Mesendoderm (in vitro differentiated cells): ENCODE measurements at regions not wholly inside any gene's neighbourhood (a gene's known extent, or its start where the extent isn't known, plus 50 kb on each side); places are given as distances from the start of the nearest gene placed in this dataset.
A peak's percentile ranks its signal among the peaks of the same experiment; 100 is the strongest.

Source experiments
- DNase-seq: peaks from one replicate; pipeline ENCODE4 v3.0.0; 2013
- H2AK5ac ChIP-seq: 2 replicates; pipeline ENCODE4 v1.6.1; 2013; ENCODE audit warnings: low read length, inconsistent platforms
- H2BK120ac ChIP-seq: 2 replicates; pipeline ENCODE4 v1.6.1; 2013; ENCODE audit warnings: low read depth, mild to moderate bottlenecking, low read length, moderate library complexity, mixed read lengths
- H2BK15ac ChIP-seq: replicated peaks from 2 replicates; pipeline ENCODE4 v1.6.1; 2013; ENCODE audit warnings: low read depth, mild to moderate bottlenecking, moderate library complexity
- H2BK5ac ChIP-seq: 2 replicates; pipeline ENCODE4 v1.6.1; 2013; ENCODE audit warnings: low read length, inconsistent platforms
- H3K18ac ChIP-seq: 2 replicates; pipeline ENCODE4 v1.6.1; 2013; ENCODE audit warnings: mild to moderate bottlenecking, low read length, mixed read lengths
- H3K23ac ChIP-seq: one replicate; pipeline ENCODE4 v1.6.1; 2013; ENCODE audit warnings: low read length
- H3K27ac ChIP-seq: 2 replicates; pipeline ENCODE4 v1.5.1; 2013; ENCODE audit warnings: low read depth, mild to moderate bottlenecking, inconsistent platforms, low read length, moderate library complexity
- H3K27me3 ChIP-seq: 2 replicates; pipeline ENCODE4 v1.6.1; 2013; ENCODE audit warnings: low read length, control low read depth, mild to moderate bottlenecking, inconsistent platforms; ENCODE audit not compliant: insufficient read depth, poor library complexity
- H3K36me3 ChIP-seq: 2 replicates; pipeline ENCODE4 v1.6.1; 2013; ENCODE audit warnings: low read length, inconsistent platforms; ENCODE audit not compliant: control insufficient read depth, insufficient read depth
- H3K4ac ChIP-seq: one replicate; pipeline ENCODE4 v1.6.1; 2013; ENCODE audit warnings: low read depth, mild to moderate bottlenecking, low read length, moderate library complexity
- H3K4me1 ChIP-seq: 2 replicates; pipeline ENCODE4 v1.6.1; 2013; ENCODE audit warnings: low read depth, low read length, inconsistent platforms; ENCODE audit not compliant: control insufficient read depth
- H3K4me2 ChIP-seq: 2 replicates; pipeline ENCODE4 v1.6.1; 2013; ENCODE audit warnings: low read length
- H3K4me3 ChIP-seq: 2 replicates; pipeline ENCODE4 v1.5.1; 2013; ENCODE audit warnings: mild to moderate bottlenecking, low read length
- H3K56ac ChIP-seq: one replicate; pipeline ENCODE4 v1.6.1; 2013; ENCODE audit warnings: low read length
- H3K79me1 ChIP-seq: 2 replicates; pipeline ENCODE4 v1.6.1; 2013; ENCODE audit warnings: low read length, inconsistent platforms
- H3K79me2 ChIP-seq: 2 replicates; pipeline ENCODE4 v1.6.1; 2013; ENCODE audit warnings: mild to moderate bottlenecking, low read length; ENCODE audit not compliant: control insufficient read depth, insufficient read depth
- H3K9ac ChIP-seq: 2 replicates; pipeline ENCODE4 v1.6.1; 2013; ENCODE audit warnings: low read length, inconsistent platforms
- H4K5ac ChIP-seq: one replicate; pipeline ENCODE4 v1.6.1; 2013; ENCODE audit warnings: low read length
- H4K8ac ChIP-seq: one replicate; pipeline ENCODE4 v1.6.1; 2013; ENCODE audit warnings: low read depth, mild to moderate bottlenecking, control low read depth, low read length, moderate library complexity
- WGBS: extraction: QIAGEN DNeasy Blood & Tissue Kit; methylation state at CpG from one replicate; pipeline ENCODE4 v1.1.7; 2013; ENCODE audit warnings: low lambda C conversion rate, missing lambda C conversion rate; ENCODE audit not compliant: insufficient coverage; ENCODE audit errors: extremely low coverage; 5-methylcytosine and 5-hydroxymethylcytosine counted together

DNA sequence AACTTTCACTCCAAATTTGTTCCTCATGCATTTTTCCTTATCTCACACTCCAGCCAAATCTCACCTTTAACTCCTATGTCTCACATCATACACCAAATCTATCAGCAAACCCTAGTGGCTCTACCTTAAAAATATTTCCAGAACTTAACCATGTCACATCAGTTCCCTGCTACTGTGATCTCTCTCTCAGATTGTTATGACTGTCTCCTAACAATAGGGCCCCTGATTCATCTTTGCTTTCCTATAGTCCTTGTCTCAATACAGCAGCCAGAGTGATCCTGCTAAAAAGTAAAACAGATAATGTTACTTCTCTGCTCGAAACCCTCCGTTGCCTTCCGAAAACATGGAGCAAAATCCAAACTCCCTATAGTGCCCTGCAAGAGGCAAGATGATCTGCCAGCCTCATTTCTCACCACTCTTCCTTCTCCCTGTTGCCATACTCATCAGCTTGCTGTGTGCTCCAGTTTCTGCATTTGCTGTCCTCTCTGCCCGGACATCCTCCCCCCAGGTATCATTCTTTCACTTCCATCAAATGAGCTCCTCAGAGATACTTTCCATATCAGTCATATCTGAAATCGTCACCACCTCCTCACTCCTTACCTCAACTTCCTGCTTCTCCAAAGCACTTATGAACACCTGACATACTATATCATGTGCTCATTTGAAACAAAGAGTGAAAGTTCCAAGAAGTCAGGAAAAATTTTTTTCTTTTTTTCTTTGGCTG is 293.4 kb upstream of the NR3C2 start:
- no peak overlapping the region for H3K56ac ChIP-seq
- no peaks in the 10 kb centered on the region for H3K79me2 ChIP-seq
- no peak overlapping the region for H2AK5ac ChIP-seq
- H3K79me1 ChIP-seq = no peaks in the 10 kb centered on the region
- no peak overlapping the region for H3K18ac ChIP-seq
- H4K5ac ChIP-seq = no peak overlapping the region
- no peak overlapping the region for H3K9ac ChIP-seq
- H3K4me1 ChIP-seq = no peaks in the 10 kb centered on the region
- no peak for DNase-seq
- no peak overlapping the region for H3K4me3 ChIP-seq
- H3K23ac ChIP-seq = no peak overlapping the region
- H4K8ac ChIP-seq = no peak overlapping the region
- no CpG with 5 or more reads among the region's 5 CpGs for WGBS
- H2BK120ac ChIP-seq = no peak overlapping the region
- no peaks in the 10 kb centered on the region for H3K27me3 ChIP-seq
- H3K4me2 ChIP-seq = no peak overlapping the region
- no peaks in the 10 kb centered on the region for H3K36me3 ChIP-seq
- no peak overlapping the region for H2BK15ac ChIP-seq
- H2BK5ac ChIP-seq = no peak overlapping the region
- H3K4ac ChIP-seq = no peak overlapping the region
- no peak overlapping the region for H3K27ac ChIP-seq

- DNase-seq = no peak
- H4K8ac ChIP-seq = no peak overlapping the region
- no peak overlapping the region for H3K56ac ChIP-seq
- H3K4me1 ChIP-seq = no peaks in the 10 kb centered on the region
- no peak overlapping the region for H2BK120ac ChIP-seq
- no peak overlapping the region for H2AK5ac ChIP-seq
- no peak overlapping the region for H3K4ac ChIP-seq
- H3K23ac ChIP-seq = no peak overlapping the region
- H3K27me3 ChIP-seq = no peaks in the 10 kb centered on the region
- H3K4me3 ChIP-seq = no peak overlapping the region
- no peaks in the 10 kb centered on the region for H3K79me2 ChIP-seq
- no peak overlapping the region for H2BK15ac ChIP-seq
- no peaks in the 10 kb centered on the region for H3K79me1 ChIP-seq
- no peak overlapping the region for H3K27ac ChIP-seq
- no peak overlapping the region for H4K5ac ChIP-seq
- H3K18ac ChIP-seq = no peak overlapping the region
- no peak overlapping the region for H3K4me2 ChIP-seq
- no peak overlapping the region for H3K9ac ChIP-seq
- no peaks in the 10 kb centered on the region for H3K36me3 ChIP-seq
- WGBS = no CpG with 5 or more reads among the region's 4 CpGs
- H2BK5ac ChIP-seq = no peak overlapping the region
Observed at GRCh38 chr4:148730766-148731165, 288.6 kb upstream of the NR3C2 start.

DNA sequence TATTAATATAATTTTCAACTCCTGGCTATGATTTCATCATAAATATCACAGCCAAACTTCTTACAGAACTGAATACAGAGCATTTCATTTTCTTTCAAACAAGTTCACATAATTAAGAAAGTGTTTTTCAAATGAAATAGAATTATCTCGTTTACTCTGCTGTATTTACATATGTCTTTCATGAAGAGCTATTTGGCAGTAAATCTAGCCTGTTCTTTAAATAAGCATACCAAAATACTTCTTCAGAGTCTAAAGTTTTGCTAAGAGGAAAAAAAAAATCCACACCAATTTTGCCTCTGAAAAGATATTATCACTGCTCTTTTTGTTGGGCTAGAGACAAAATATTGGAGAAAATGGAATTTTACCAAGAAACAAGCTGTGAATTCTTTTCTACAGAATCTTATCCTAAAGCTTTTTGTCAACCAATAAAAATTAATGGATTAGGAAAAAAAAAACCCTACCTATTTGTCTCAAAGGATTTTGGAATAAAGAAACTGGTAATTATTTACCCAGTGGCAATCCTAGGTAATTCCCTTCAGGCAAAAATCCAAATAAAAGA is 287.9 kb upstream of the NR3C2 start:
- no peak overlapping the region for H3K23ac ChIP-seq
- no peak overlapping the region for H3K4ac ChIP-seq
- no peak overlapping the region for H4K5ac ChIP-seq
- no peaks in the 10 kb centered on the region for H3K27me3 ChIP-seq
- no peak overlapping the region for H3K4me2 ChIP-seq
- DNase-seq = no peak
- no peak overlapping the region for H4K8ac ChIP-seq
- no peak overlapping the region for H3K27ac ChIP-seq
- no peak overlapping the region for H3K4me3 ChIP-seq
- H3K4me1 ChIP-seq = no peaks in the 10 kb centered on the region
- no CpG with 5 or more reads among the region's 1 CpG for WGBS
- no peak overlapping the region for H3K56ac ChIP-seq
- H3K9ac ChIP-seq = no peak overlapping the region
- H3K18ac ChIP-seq = no peak overlapping the region
- H2BK120ac ChIP-seq = no peak overlapping the region
- H3K79me2 ChIP-seq = no peaks in the 10 kb centered on the region
- no peaks in the 10 kb centered on the region for H3K79me1 ChIP-seq
- no peaks in the 10 kb centered on the region for H3K36me3 ChIP-seq
- no peak overlapping the region for H2BK5ac ChIP-seq
- H2BK15ac ChIP-seq = no peak overlapping the region
- H2AK5ac ChIP-seq = no peak overlapping the region

DNA sequence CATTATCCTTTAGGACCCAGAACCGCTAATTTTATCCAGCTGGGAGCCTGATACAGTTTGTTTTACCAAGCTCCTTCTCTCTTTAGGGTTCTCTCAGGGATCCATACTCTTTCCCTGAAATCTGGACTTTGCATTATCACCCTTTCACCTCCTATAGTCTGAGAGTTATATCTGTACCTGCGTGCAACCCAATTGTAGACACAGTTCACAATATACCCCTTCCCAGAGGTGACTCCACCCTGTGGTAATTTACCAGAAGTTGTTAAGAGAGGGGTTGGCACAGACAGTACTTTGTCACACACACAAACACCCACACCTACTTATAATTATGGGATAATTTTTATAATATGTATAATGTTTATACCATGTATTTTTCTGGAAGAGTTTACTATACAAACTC is 275.8 kb upstream of the NR3C2 start:
- Histone ChIP-seq H2BK120ac (no peak overlapping the region), H3K27me3 (no peaks in the 10 kb centered on the region), H3K4me2 (no peak overlapping the region), H3K79me1 (no peaks in the 10 kb centered on the region), H3K27ac (no peak overlapping the region), H3K36me3 (no peaks in the 10 kb centered on the region), H3K4me1 (no peaks in the 10 kb centered on the region), H3K79me2 (no peaks in the 10 kb centered on the region), H4K8ac (no peak overlapping the region), H3K23ac (no peak overlapping the region), H4K5ac (no peak overlapping the region), H2BK5ac (no peak overlapping the region), H3K4ac (peak overlapping the region; percentile 36), H3K4me3 (no peak overlapping the region), H3K18ac (no peak overlapping the region), H3K56ac (no peak overlapping the region), H2AK5ac (no peak overlapping the region), H2BK15ac (no peak overlapping the region), H3K9ac (no peak overlapping the region)
- no peak for DNase-seq
- WGBS = no CpG with 5 or more reads among the region's 2 CpGs

DNA sequence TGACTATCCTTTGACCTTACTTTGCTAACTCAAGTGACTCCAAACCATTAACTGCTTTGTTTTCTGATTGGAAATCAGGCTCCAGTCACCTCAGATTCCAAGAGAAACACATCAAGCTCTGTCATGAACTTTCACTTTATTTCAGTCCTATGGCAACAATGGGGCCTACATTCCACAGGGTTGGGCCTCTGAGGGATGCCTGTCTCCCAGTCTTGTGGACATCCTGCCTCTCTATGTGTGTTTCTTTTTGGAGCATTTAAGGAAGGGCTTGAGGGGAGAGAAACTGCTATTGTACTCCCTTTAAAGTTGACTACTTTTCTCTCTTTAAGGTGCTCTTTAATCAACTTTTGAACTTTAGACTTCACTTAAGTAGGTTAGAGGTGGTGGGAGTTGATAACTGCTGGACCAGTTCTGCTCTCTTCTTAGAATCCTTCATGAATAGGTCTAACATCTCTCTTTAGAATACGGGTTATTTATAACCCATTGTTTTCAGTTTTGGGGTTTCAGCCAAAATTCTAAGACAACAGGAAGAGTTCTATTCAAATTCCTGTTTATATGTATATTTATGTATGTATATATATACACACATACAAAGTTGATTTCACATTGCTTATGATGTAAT is 274.3 kb upstream of the NR3C2 start:
- H2BK5ac ChIP-seq = no peak overlapping the region
- no peak overlapping the region for H2BK120ac ChIP-seq
- H3K79me2 ChIP-seq = no peaks in the 10 kb centered on the region
- H3K4me1 ChIP-seq = no peaks in the 10 kb centered on the region
- H3K9ac ChIP-seq = no peak overlapping the region
- WGBS = no CpG with 5 or more reads among the region's 1 CpG
- no peaks in the 10 kb centered on the region for H3K27me3 ChIP-seq
- H3K4ac ChIP-seq = no peak overlapping the region
- H3K56ac ChIP-seq = no peak overlapping the region
- no peak overlapping the region for H3K18ac ChIP-seq
- no peak overlapping the region for H4K5ac ChIP-seq
- no peaks in the 10 kb centered on the region for H3K36me3 ChIP-seq
- no peak overlapping the region for H2BK15ac ChIP-seq
- peak; percentile 78 for DNase-seq
- no peak overlapping the region for H3K27ac ChIP-seq
- no peak overlapping the region for H3K4me3 ChIP-seq
- no peak overlapping the region for H2AK5ac ChIP-seq
- no peak overlapping the region for H3K4me2 ChIP-seq
- H3K23ac ChIP-seq = no peak overlapping the region
- no peaks in the 10 kb centered on the region for H3K79me1 ChIP-seq
- H4K8ac ChIP-seq = no peak overlapping the region
